AG09309 (cell line): ENCODE measurements at regions not wholly inside any gene's neighbourhood (a gene's known extent, or its start where the extent isn't known, plus 50 kb on each side); places are given as distances from the start of the nearest gene placed in this dataset.

Source experiments
- DNase-seq: peaks from one replicate; pipeline ENCODE4 v3.0.0-alpha.2; 2010; ENCODE audit warnings: low read depth
- H3K4me3 ChIP-seq: 2 replicates; pipeline ENCODE4 v1.5.1; 2011; ENCODE audit warnings: mild to moderate bottlenecking, low read depth, low read length, moderate library complexity; ENCODE audit not compliant: control insufficient read depth
- TF ChIP-seq, protein P1 (sequence below): IDR thresholded peaks from 2 replicates; pipeline ENCODE4 v1.5.1; 2011; ENCODE audit warnings: mild to moderate bottlenecking, low read depth, low read length, inconsistent platforms; ENCODE audit not compliant: insufficient read depth, control insufficient read depth; ENCODE audit errors: missing control alignments

DNA sequence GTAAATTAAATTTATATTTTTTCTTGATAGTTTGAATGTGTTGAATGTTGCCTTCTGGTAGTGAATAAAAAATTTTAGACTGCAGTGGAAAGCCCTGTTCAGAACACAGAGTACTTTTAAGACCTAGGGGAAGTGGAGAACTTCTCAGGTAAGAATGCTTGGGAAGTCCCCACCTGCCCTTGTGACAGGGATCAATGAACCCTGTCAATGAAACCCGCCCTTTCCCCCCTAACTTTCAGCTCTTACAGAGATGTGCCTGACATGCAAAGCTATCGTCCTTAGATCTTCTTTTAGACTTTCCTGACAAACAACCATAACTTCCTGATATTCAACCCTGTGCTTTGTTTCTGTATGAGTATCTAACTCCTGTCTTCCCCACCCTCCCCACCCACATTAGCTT lies 562.7 kb downstream of the TLE4 start:
- TF ChIP-seq, protein P1, sequence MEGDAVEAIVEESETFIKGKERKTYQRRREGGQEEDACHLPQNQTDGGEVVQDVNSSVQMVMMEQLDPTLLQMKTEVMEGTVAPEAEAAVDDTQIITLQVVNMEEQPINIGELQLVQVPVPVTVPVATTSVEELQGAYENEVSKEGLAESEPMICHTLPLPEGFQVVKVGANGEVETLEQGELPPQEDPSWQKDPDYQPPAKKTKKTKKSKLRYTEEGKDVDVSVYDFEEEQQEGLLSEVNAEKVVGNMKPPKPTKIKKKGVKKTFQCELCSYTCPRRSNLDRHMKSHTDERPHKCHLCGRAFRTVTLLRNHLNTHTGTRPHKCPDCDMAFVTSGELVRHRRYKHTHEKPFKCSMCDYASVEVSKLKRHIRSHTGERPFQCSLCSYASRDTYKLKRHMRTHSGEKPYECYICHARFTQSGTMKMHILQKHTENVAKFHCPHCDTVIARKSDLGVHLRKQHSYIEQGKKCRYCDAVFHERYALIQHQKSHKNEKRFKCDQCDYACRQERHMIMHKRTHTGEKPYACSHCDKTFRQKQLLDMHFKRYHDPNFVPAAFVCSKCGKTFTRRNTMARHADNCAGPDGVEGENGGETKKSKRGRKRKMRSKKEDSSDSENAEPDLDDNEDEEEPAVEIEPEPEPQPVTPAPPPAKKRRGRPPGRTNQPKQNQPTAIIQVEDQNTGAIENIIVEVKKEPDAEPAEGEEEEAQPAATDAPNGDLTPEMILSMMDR, result no peak
- DNase-seq, result no peak
- H3K4me3 ChIP-seq, result no peak overlapping the region

DNA sequence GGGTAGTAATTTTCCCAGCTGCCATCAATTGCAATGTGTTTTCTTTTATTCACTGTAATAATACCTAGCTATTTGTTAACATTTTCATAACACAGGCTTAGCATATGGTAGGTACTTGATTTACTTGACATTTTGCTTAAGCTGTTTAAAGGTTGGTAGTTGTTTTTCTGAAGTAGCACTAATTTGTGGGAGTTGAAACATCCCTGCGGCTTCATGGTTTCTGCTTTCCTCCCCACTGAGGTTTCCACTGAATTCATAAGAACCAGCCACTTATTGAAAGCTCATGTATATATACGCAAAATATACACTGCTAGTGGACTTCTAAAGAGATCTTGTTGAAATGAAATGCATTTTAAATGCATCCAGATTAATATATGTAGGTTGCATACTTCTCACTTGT lies 559.9 kb downstream of the TLE4 start:
- H3K4me3 ChIP-seq, result no peak overlapping the region
- TF ChIP-seq, protein P1, result no peak
- no peak for DNase-seq

DNA sequence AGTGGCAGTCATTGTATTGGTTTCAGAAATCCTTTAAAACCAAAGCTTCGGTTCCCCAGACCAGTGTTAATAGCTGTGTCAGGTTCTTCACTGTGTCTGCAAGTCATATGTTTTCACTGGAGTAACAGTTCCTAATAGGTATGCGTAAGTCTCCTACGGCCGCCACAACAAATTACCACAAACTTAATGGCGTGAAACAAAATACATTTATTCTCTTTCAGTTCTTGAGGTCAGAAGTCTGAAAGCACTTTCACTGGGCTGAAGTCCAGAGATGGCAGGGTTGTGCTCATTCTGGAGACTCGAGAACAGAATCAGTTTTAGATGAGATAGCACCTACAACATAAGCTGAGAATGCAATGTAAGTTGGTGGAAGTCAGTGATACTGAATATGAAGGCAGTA lies 556.2 kb downstream of the TLE4 start:
- H3K4me3 ChIP-seq, result no peak overlapping the region
- TF ChIP-seq, protein P1, result no peak
- DNase-seq, result no peak

DNA sequence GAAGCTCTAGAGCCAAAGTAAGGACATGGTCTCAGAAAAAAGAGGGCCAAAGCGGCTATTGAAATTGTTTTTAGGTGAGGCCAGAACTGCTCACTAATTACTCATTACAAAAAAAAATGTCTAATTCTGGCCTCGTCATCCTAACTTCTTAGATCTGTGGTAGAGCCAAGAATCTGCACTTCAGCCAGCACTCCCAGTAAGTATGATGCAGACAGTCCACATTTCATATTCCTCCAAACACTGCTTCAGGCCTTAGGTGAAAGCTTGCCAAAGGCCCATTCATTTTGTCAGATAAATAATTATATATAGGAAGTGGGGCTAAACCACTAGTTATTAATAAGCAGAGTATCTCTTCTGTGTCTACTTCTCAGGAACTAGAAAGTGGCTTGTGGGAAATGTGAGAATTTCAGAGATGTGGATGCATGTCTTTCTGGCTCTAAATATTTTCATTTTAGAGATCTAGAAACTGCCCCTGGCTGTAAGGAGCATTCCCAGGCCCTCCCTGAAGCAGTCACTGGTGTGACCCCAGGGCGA lies 554.0 kb downstream of the TLE4 start:
- no peak overlapping the region for H3K4me3 ChIP-seq
- no peak for DNase-seq
- TF ChIP-seq, protein P1, result no peak

DNA sequence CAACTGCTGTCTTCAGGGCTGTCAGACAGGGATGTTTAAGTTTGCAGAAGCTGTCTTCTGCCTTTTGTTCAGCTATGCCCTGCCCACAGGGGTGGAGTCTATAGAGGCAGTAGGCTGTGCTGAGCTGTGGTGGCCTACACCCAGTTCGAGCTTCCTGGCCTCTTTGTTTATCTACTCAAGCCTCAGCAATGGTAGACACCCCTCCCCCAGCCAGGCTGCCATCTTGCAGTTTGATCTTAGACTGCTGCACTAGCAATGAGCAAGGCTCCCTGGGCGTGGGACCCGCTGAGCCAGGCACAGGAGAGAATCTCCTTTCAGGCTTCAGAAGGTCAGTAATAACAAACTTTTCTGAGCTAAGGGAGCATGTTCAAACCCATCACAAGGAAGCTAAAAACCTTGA lies 545.3 kb downstream of the TLE4 start:
- TF ChIP-seq, protein P1, result no peak
- no peak for DNase-seq
- H3K4me3 ChIP-seq, result no peak overlapping the region

DNA sequence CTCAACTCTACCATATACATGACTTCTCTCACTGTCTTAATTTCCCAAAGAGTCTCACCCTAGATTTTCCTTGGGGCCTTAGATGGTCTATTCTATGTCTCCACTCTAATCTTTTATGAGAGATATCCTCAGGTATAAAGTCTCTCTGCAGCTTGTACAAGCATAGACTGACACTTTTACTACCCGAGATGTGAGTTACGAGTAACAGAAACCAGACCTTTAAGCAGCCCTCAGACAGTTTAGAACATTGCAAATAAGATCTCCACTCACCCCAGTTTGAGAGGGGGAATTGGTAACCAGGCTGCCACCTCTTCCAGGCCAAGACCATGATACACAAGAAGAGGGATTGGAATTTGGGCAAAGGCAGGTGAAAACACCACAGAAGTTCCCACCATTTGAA lies 542.5 kb downstream of the TLE4 start:
- TF ChIP-seq, protein P1, result no peak
- no peak for DNase-seq
- no peak overlapping the region for H3K4me3 ChIP-seq
